ENCODE measurements at regions not wholly inside any gene's neighbourhood (a gene's known extent, or its start where the extent isn't known, plus 50 kb on each side); places are given as distances from the start of the nearest gene placed in this dataset.

GRCh38 chr5:124446120-124446519 lies 300.3 kb downstream of the ZNF608 start:
- no peak overlapping the region for H3K27ac ChIP-seq (ENCODE audit: insufficient read depth, low read depth, low read length, poor library complexity, severe bottlenecking)
- WGBS, 2 experiments: 82 to 85% methylated on average over 6 of the region's 6 CpGs
- H3K36me3 ChIP-seq (ENCODE audit: control insufficient read depth, insufficient read depth, low read length): no peaks in the 10 kb centered on the region
- peaks cover 10% of the 10 kb centered on the region for H3K4me1 ChIP-seq (ENCODE audit: control insufficient read depth, insufficient read depth, low read length)
- H3K27me3 ChIP-seq (ENCODE audit: control insufficient read depth, insufficient read depth, low read length, poor library complexity, severe bottlenecking): no peaks in the 10 kb centered on the region
- no peak overlapping the region for H3K4me3 ChIP-seq (ENCODE audit: insufficient read depth, low read depth, low read length)
- no peaks in the 10 kb centered on the region for H3K9me3 ChIP-seq (ENCODE audit: control insufficient read depth, low read length)

- 91 to 100% methylated on average over 2 to 3 of the region's 3 CpGs for WGBS, 2 experiments
- no peaks in the 10 kb centered on the region for H3K27me3 ChIP-seq (ENCODE audit: control insufficient read depth, insufficient read depth, low read length, poor library complexity, severe bottlenecking)
- no peak overlapping the region for H3K27ac ChIP-seq (ENCODE audit: insufficient read depth, low read depth, low read length, poor library complexity, severe bottlenecking)
- H3K9me3 ChIP-seq (ENCODE audit: control insufficient read depth, low read length): no peaks in the 10 kb centered on the region
- H3K4me1 ChIP-seq (ENCODE audit: control insufficient read depth, insufficient read depth, low read length): peaks cover 10% of the 10 kb centered on the region
- H3K4me3 ChIP-seq (ENCODE audit: insufficient read depth, low read depth, low read length): no peak overlapping the region
- H3K36me3 ChIP-seq (ENCODE audit: control insufficient read depth, insufficient read depth, low read length): no peaks in the 10 kb centered on the region
These were observed 301.3 kb downstream of the ZNF608 start for GRCh38 chr5:124445070-124445619.

- Histone ChIP-seq H3K27ac (ENCODE audit: insufficient read depth, low read depth, low read length, poor library complexity, severe bottlenecking) (no peak overlapping the region), H3K9me3 (ENCODE audit: control insufficient read depth, low read length) (no peaks in the 10 kb centered on the region), H3K4me1 (ENCODE audit: control insufficient read depth, insufficient read depth, low read length) (peaks cover 14% of the 10 kb centered on the region), H3K4me3 (ENCODE audit: insufficient read depth, low read depth, low read length) (no peak overlapping the region), H3K27me3 (ENCODE audit: control insufficient read depth, insufficient read depth, low read length, poor library complexity, severe bottlenecking) (no peaks in the 10 kb centered on the region), H3K36me3 (ENCODE audit: control insufficient read depth, insufficient read depth, low read length) (no peaks in the 10 kb centered on the region)
- WGBS, 2 experiments: 98 to 99% methylated on average over 4 of the region's 4 CpGs
These were observed 302.2 kb downstream of the ZNF608 start for GRCh38 chr5:124444147-124444775.

- H3K9me3 ChIP-seq (ENCODE audit: control insufficient read depth, low read length): no peaks in the 10 kb centered on the region
- H3K27ac ChIP-seq (ENCODE audit: insufficient read depth, low read depth, low read length, poor library complexity, severe bottlenecking): no peak overlapping the region
- no peaks in the 10 kb centered on the region for H3K36me3 ChIP-seq (ENCODE audit: control insufficient read depth, insufficient read depth, low read length)
- H3K4me3 ChIP-seq (ENCODE audit: insufficient read depth, low read depth, low read length): no peak overlapping the region
- no peaks in the 10 kb centered on the region for H3K27me3 ChIP-seq (ENCODE audit: control insufficient read depth, insufficient read depth, low read length, poor library complexity, severe bottlenecking)
- peaks cover 14% of the 10 kb centered on the region for H3K4me1 ChIP-seq (ENCODE audit: control insufficient read depth, insufficient read depth, low read length)
- WGBS, 2 experiments: 94 to 95% methylated on average over 4 of the region's 4 CpGs
These were observed 306.0 kb downstream of the ZNF608 start for GRCh38 chr5:124440471-124440870.

GRCh38 chr5:124439609-124440008 lies 306.8 kb downstream of the ZNF608 start:
- peaks cover 13% of the 10 kb centered on the region for H3K4me1 ChIP-seq (ENCODE audit: control insufficient read depth, insufficient read depth, low read length)
- no peak overlapping the region for H3K27ac ChIP-seq (ENCODE audit: insufficient read depth, low read depth, low read length, poor library complexity, severe bottlenecking)
- H3K4me3 ChIP-seq (ENCODE audit: insufficient read depth, low read depth, low read length): no peak overlapping the region
- 87 to 93% methylated on average over 3 of the region's 3 CpGs for WGBS, 2 experiments
- H3K36me3 ChIP-seq (ENCODE audit: control insufficient read depth, insufficient read depth, low read length): no peaks in the 10 kb centered on the region
- H3K27me3 ChIP-seq (ENCODE audit: control insufficient read depth, insufficient read depth, low read length, poor library complexity, severe bottlenecking): no peaks in the 10 kb centered on the region
- no peaks in the 10 kb centered on the region for H3K9me3 ChIP-seq (ENCODE audit: control insufficient read depth, low read length)

- Histone ChIP-seq H3K4me3 (ENCODE audit: insufficient read depth, low read depth, low read length) (no peak overlapping the region), H3K36me3 (ENCODE audit: control insufficient read depth, insufficient read depth, low read length) (peaks cover 3% of the 10 kb centered on the region), H3K4me1 (ENCODE audit: control insufficient read depth, insufficient read depth, low read length) (peaks cover 13% of the 10 kb centered on the region), H3K27me3 (ENCODE audit: control insufficient read depth, insufficient read depth, low read length, poor library complexity, severe bottlenecking) (no peaks in the 10 kb centered on the region), H3K9me3 (ENCODE audit: control insufficient read depth, low read length) (no peaks in the 10 kb centered on the region), H3K27ac (ENCODE audit: insufficient read depth, low read depth, low read length, poor library complexity, severe bottlenecking) (no peak overlapping the region)
- 10 to 18% methylated on average over 5 of the region's 5 CpGs for WGBS, 2 experiments
These were observed 307.5 kb downstream of the ZNF608 start for GRCh38 chr5:124438903-124439281.

GRCh38 chr5:124438026-124438902 lies 308.2 kb downstream of the ZNF608 start:
- H3K27ac ChIP-seq (ENCODE audit: insufficient read depth, low read depth, low read length, poor library complexity, severe bottlenecking): no peak overlapping the region
- H3K4me1 ChIP-seq (ENCODE audit: control insufficient read depth, insufficient read depth, low read length): peaks cover 13% of the 10 kb centered on the region
- 66 to 69% methylated on average over 13 to 14 of the region's 14 CpGs for WGBS, 2 experiments
- H3K9me3 ChIP-seq (ENCODE audit: control insufficient read depth, low read length): no peaks in the 10 kb centered on the region
- H3K27me3 ChIP-seq (ENCODE audit: control insufficient read depth, insufficient read depth, low read length, poor library complexity, severe bottlenecking): no peaks in the 10 kb centered on the region
- peaks cover 3% of the 10 kb centered on the region for H3K36me3 ChIP-seq (ENCODE audit: control insufficient read depth, insufficient read depth, low read length)
- H3K4me3 ChIP-seq (ENCODE audit: insufficient read depth, low read depth, low read length): no peak overlapping the region

- H3K4me3 ChIP-seq (ENCODE audit: insufficient read depth, low read depth, low read length): no peak overlapping the region
- H3K4me1 ChIP-seq (ENCODE audit: control insufficient read depth, insufficient read depth, low read length): peaks cover 13% of the 10 kb centered on the region
- WGBS, 2 experiments: 86% methylated on average over 2 of the region's 2 CpGs; no CpG with 5 or more reads in 1 of the 2 experiments
- H3K9me3 ChIP-seq (ENCODE audit: control insufficient read depth, low read length): no peaks in the 10 kb centered on the region
- H3K36me3 ChIP-seq (ENCODE audit: control insufficient read depth, insufficient read depth, low read length): peaks cover 3% of the 10 kb centered on the region
- no peak overlapping the region for H3K27ac ChIP-seq (ENCODE audit: insufficient read depth, low read depth, low read length, poor library complexity, severe bottlenecking)
- no peaks in the 10 kb centered on the region for H3K27me3 ChIP-seq (ENCODE audit: control insufficient read depth, insufficient read depth, low read length, poor library complexity, severe bottlenecking)
These were observed 310.1 kb downstream of the ZNF608 start for GRCh38 chr5:124436294-124436693.

- no peak overlapping the region for H3K27ac ChIP-seq (ENCODE audit: insufficient read depth, low read depth, low read length, poor library complexity, severe bottlenecking)
- peaks cover 3% of the 10 kb centered on the region for H3K36me3 ChIP-seq (ENCODE audit: control insufficient read depth, insufficient read depth, low read length)
- H3K9me3 ChIP-seq (ENCODE audit: control insufficient read depth, low read length): no peaks in the 10 kb centered on the region
- no peak overlapping the region for H3K4me3 ChIP-seq (ENCODE audit: insufficient read depth, low read depth, low read length)
- whole genome bisulfite sequencing, 2 experiments: 90 to 100% methylated on average over 1 of the region's 1 CpG
- no peaks in the 10 kb centered on the region for H3K27me3 ChIP-seq (ENCODE audit: control insufficient read depth, insufficient read depth, low read length, poor library complexity, severe bottlenecking)
- H3K4me1 ChIP-seq (ENCODE audit: control insufficient read depth, insufficient read depth, low read length): no peaks in the 10 kb centered on the region
These were observed 313.3 kb downstream of the ZNF608 start for GRCh38 chr5:124433170-124433569.

- WGBS, 2 experiments: 89% methylated on average over 1 of the region's 1 CpG
- H3K4me3 ChIP-seq (ENCODE audit: insufficient read depth, low read depth, low read length): no peak overlapping the region
- no peaks in the 10 kb centered on the region for H3K36me3 ChIP-seq (ENCODE audit: control insufficient read depth, insufficient read depth, low read length)
- H3K9me3 ChIP-seq (ENCODE audit: control insufficient read depth, low read length): no peaks in the 10 kb centered on the region
- H3K4me1 ChIP-seq (ENCODE audit: control insufficient read depth, insufficient read depth, low read length): no peaks in the 10 kb centered on the region
- H3K27me3 ChIP-seq (ENCODE audit: control insufficient read depth, insufficient read depth, low read length, poor library complexity, severe bottlenecking): no peaks in the 10 kb centered on the region
- no peak overlapping the region for H3K27ac ChIP-seq (ENCODE audit: insufficient read depth, low read depth, low read length, poor library complexity, severe bottlenecking)
These were observed 324.9 kb downstream of the ZNF608 start for GRCh38 chr5:124421584-124421983.

All from ectodermal cell (in vitro differentiated cells).